ENCODE measurements at regions not wholly inside any gene's neighbourhood (a gene's known extent, or its start where the extent isn't known, plus 50 kb on each side); places are given as distances from the start of the nearest gene placed in this dataset.
"Not testable (repeated sequence)": the region's sequence is repeated elsewhere in the genome, so short reads cannot be mapped to it uniquely, and the experiment has no call there.

GRCh38 chr16:18146601-18147142 lies 189.9 kb downstream of the NPIPA8 start:
- H3K27me3 ChIP-seq (ENCODE audit: control insufficient read depth in 1 of 2, insufficient read depth in 2 of 2, low read length in 2 of 2); H3K4me1 ChIP-seq (ENCODE audit: insufficient read depth, low read length); in situ Hi-C loops (cut with HindIII; ENCODE audit: extremely low pct_ligation_motif_present, low pct_unique_long_range_greater_than_20kb); H4K20me1 ChIP-seq (ENCODE audit: insufficient read depth, low read length); H3K36me3 ChIP-seq (replicated peaks in 1 of 2; ENCODE audit: control insufficient read depth in 1 of 2, insufficient read depth in 2 of 2, low read length in 2 of 2); CTCF ChIA-PET (ENCODE audit: low intra/inter-chr PET ratio, low total read pairs); H3K79me2 ChIP-seq (ENCODE audit: insufficient read depth, low read length); H3K4me3 ChIP-seq (replicated peaks in 1 of 3; ENCODE audit: insufficient read depth in 1 of 3, low read depth in 2 of 3, low read length in 3 of 3); BruUV-seq (replicated peaks); ATAC-seq; H3K9ac ChIP-seq (ENCODE audit: insufficient read depth, low read depth, low read length); H2AFZ ChIP-seq (ENCODE audit: low read length); H3K4me2 ChIP-seq (ENCODE audit: low read depth, low read length); POLR2A ChIA-PET; intact Hi-C loops (cut with micrococcal nuclease; ENCODE audit: unreplicated experiment); DNase-seq (ENCODE audit: low spot score); H3K9me3 ChIP-seq (ENCODE audit: low read length); H3K27ac ChIP-seq (ENCODE audit: extremely low read length, insufficient read depth, low read length): not testable (repeated sequence)
- no CpG with 5 or more reads among the region's 9 CpGs for WGBS (ENCODE audit: low lambda C conversion rate)
- FAIRE-seq: peak; percentile 55

GRCh38 chr16:18142066-18142465 lies 194.5 kb downstream of the NPIPA8 start:
- H3K9me3 ChIP-seq (ENCODE audit: low read length); H3K36me3 ChIP-seq (replicated peaks in 1 of 2; ENCODE audit: control insufficient read depth in 1 of 2, insufficient read depth in 2 of 2, low read length in 2 of 2); H3K79me2 ChIP-seq (ENCODE audit: insufficient read depth, low read length); FAIRE-seq; ATAC-seq; H3K27me3 ChIP-seq (ENCODE audit: control insufficient read depth in 1 of 2, insufficient read depth in 2 of 2, low read length in 2 of 2); BruUV-seq (replicated peaks); H3K9ac ChIP-seq (ENCODE audit: insufficient read depth, low read depth, low read length); H2AFZ ChIP-seq (ENCODE audit: low read length); H3K27ac ChIP-seq (ENCODE audit: extremely low read length, insufficient read depth, low read length); in situ Hi-C loops (cut with HindIII; ENCODE audit: extremely low pct_ligation_motif_present, low pct_unique_long_range_greater_than_20kb); H3K4me2 ChIP-seq (ENCODE audit: low read depth, low read length); CTCF ChIA-PET (ENCODE audit: low intra/inter-chr PET ratio, low total read pairs); DNase-seq (ENCODE audit: low spot score); H4K20me1 ChIP-seq (ENCODE audit: insufficient read depth, low read length); intact Hi-C loops (cut with micrococcal nuclease; ENCODE audit: unreplicated experiment); POLR2A ChIA-PET; H3K4me1 ChIP-seq (ENCODE audit: insufficient read depth, low read length); H3K4me3 ChIP-seq (replicated peaks in 1 of 3; ENCODE audit: insufficient read depth in 1 of 3, low read depth in 2 of 3, low read length in 3 of 3): not testable (repeated sequence)
- WGBS (ENCODE audit: low lambda C conversion rate): no CpG with 5 or more reads among the region's 5 CpGs

- WGBS (ENCODE audit: low lambda C conversion rate): no CpG with 5 or more reads among the region's 1 CpG
- FAIRE-seq; POLR2A ChIA-PET; CTCF ChIA-PET (ENCODE audit: low intra/inter-chr PET ratio, low total read pairs); H3K27ac ChIP-seq (ENCODE audit: extremely low read length, insufficient read depth, low read length); BruUV-seq (replicated peaks); H3K79me2 ChIP-seq (ENCODE audit: insufficient read depth, low read length); H2AFZ ChIP-seq (ENCODE audit: low read length); H3K4me1 ChIP-seq (ENCODE audit: insufficient read depth, low read length); H3K36me3 ChIP-seq (replicated peaks in 1 of 2; ENCODE audit: control insufficient read depth in 1 of 2, insufficient read depth in 2 of 2, low read length in 2 of 2); H4K20me1 ChIP-seq (ENCODE audit: insufficient read depth, low read length); H3K4me2 ChIP-seq (ENCODE audit: low read depth, low read length); intact Hi-C loops (cut with micrococcal nuclease; ENCODE audit: unreplicated experiment); in situ Hi-C loops (cut with HindIII; ENCODE audit: extremely low pct_ligation_motif_present, low pct_unique_long_range_greater_than_20kb); H3K4me3 ChIP-seq (replicated peaks in 1 of 3; ENCODE audit: insufficient read depth in 1 of 3, low read depth in 2 of 3, low read length in 3 of 3); DNase-seq (ENCODE audit: low spot score); H3K9me3 ChIP-seq (ENCODE audit: low read length); H3K9ac ChIP-seq (ENCODE audit: insufficient read depth, low read depth, low read length); H3K27me3 ChIP-seq (ENCODE audit: control insufficient read depth in 1 of 2, insufficient read depth in 2 of 2, low read length in 2 of 2): not testable (repeated sequence)
- peak; percentile 44; the same call in 2 of the 3 replicates for ATAC-seq
These were observed 200.2 kb downstream of the NPIPA8 start for GRCh38 chr16:18136288-18136687.

- WGBS (ENCODE audit: low lambda C conversion rate): 23% methylated on average over 1 of the region's 4 CpGs
These were observed 201.5 kb downstream of the NPIPA8 start for GRCh38 chr16:18135024-18135423.

More at GRCh38 chr16:18135024-18135423, 201.5 kb downstream of the NPIPA8 start:
- CTCF ChIA-PET (ENCODE audit: low intra/inter-chr PET ratio, low total read pairs); in situ Hi-C loops (cut with HindIII; ENCODE audit: extremely low pct_ligation_motif_present, low pct_unique_long_range_greater_than_20kb); POLR2A ChIA-PET; H3K79me2 ChIP-seq (ENCODE audit: insufficient read depth, low read length); H3K4me1 ChIP-seq (ENCODE audit: insufficient read depth, low read length); H3K9ac ChIP-seq (ENCODE audit: insufficient read depth, low read depth, low read length); H3K27ac ChIP-seq (ENCODE audit: extremely low read length, insufficient read depth, low read length); BruUV-seq (replicated peaks); H3K4me2 ChIP-seq (ENCODE audit: low read depth, low read length); H3K36me3 ChIP-seq (replicated peaks in 1 of 2; ENCODE audit: control insufficient read depth in 1 of 2, insufficient read depth in 2 of 2, low read length in 2 of 2); DNase-seq (ENCODE audit: low spot score); H4K20me1 ChIP-seq (ENCODE audit: insufficient read depth, low read length); H3K4me3 ChIP-seq (replicated peaks in 1 of 3; ENCODE audit: insufficient read depth in 1 of 3, low read depth in 2 of 3, low read length in 3 of 3); H2AFZ ChIP-seq (ENCODE audit: low read length); H3K9me3 ChIP-seq (ENCODE audit: low read length); H3K27me3 ChIP-seq (ENCODE audit: control insufficient read depth in 1 of 2, insufficient read depth in 2 of 2, low read length in 2 of 2); intact Hi-C loops (cut with micrococcal nuclease; ENCODE audit: unreplicated experiment): not testable (repeated sequence)
- ATAC-seq (peak; percentile 60), FAIRE-seq (peak; percentile 56)

Measured in HepG2 (cell line).